ENCODE measurements at regions not wholly inside any gene's neighbourhood (a gene's known extent, or its start where the extent isn't known, plus 50 kb on each side); places are given as distances from the start of the nearest gene placed in this dataset.
"Not testable (repeated sequence)": the region's sequence is repeated elsewhere in the genome, so short reads cannot be mapped to it uniquely, and the experiment has no call there.

DNA sequence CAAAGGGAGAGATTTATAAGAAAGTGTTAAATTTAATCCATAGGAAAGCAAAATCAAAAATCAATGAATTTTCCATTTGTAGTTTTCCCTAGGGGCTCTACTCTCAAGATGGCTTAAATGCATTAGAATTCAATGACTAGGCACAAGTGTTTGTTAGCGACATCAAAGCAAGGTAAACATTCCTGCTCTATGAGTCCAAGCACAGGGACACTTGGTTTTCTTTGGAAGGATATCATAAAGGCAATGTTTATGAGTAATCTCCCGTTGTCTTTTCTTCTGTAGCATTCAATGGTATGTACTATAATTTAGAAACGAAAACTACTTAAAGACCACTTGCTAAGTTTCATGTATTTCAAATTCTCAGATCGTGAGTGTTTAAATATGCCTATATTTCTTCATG, 54.8 kb upstream of the ZNF717 start:
- DNase-seq, result not testable (repeated sequence)

DNA sequence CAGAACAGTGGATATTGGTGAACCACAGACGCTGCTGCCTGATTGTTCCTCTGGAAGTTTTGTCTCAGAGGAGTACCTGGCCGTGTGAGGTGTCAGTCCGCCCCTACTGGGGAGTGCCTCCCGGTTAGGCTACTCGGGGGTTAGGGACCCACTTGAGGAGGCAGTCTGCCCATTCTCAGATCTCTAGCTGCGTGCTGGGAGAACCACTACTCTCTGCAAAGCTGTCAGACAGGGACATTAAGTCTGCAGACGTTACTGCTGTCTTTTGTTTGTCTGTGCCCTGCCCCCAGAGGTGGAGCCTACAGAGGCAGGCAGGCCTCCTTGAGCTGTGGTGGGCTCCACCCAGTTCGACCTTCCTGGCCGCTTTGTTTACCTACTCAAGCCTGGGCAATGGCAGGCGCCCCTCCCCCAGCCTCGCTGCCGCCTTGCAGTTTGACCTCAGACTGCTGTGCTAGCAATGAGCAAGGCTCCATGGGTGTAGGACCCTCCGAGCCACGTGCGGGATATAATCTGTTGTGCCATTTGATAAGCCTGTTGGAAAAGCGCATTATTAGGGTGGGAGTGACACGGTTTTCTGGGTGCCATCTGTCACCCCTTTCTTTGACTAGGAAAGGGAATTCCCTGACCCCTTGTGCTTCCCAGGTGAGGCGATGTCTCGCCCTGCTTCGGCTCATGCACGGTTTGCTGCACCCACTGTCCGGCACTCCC, 65.1 kb upstream of the ZNF717 start:
- DNase-seq, result peak; percentile 22

GRCh38 chr3:75863130-75863529, 77.8 kb upstream of the ZNF717 start:
- DNase-seq, result no peak

GRCh38 chr3:75863878-75864277, 78.5 kb upstream of the ZNF717 start:
- no peak for DNase-seq

GRCh38 chr3:75883719-75884118, 98.4 kb upstream of the ZNF717 start:
- DNase-seq, result not testable (repeated sequence)

DNA sequence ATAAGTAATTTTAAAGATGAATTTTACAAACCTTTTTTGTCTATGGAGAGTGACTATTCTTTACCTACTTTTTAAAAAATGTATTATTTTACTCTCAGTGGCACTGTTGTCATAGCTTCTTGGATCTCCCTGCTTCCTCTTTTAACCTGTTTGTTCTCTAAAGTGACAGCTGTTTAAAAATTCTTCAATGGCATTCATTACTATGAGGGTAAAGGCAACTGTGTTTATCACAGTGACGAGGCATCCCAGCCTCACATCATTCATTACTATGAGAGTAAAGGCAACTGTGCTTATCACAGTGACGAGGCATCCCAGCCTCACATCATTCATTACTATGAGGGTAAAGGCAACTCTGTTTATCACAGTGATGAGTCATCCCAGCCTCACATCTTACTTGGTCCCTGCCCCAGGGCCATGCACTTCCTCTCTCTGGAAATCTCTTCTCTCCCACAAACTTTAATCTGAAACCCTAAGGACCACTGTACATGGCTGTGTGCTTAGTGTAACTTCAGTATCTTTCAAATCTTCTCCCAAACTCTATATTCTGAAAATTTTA, 101.7 kb upstream of the ZNF717 start:
- no peak for DNase-seq

GRCh38 chr3:75894234-75894633, 108.9 kb upstream of the ZNF717 start:
- DNase-seq, result no peak

- DNase-seq, result no peak
Measured at GRCh38 chr3:75896265-75896664, 110.9 kb upstream of the ZNF717 start.

DNA sequence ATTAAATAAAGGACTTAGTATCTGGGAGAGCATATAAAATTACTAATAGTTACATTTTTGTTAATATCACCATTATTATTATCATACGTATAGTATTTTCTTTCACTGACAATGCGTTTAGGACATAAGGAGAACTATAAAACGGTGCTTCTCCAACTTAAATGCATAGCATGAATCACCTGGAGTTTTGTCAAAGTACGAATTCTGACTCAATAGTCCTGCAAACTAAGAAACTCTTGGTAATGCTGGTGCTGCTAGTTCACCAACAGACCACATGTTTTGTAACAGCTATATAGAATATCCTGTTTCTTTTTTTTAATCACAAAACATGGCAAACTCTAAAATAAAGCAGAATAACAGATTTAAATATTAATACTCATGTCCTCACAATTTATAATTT, 116.1 kb upstream of the ZNF717 start:
- not testable (repeated sequence) for DNase-seq

DNA sequence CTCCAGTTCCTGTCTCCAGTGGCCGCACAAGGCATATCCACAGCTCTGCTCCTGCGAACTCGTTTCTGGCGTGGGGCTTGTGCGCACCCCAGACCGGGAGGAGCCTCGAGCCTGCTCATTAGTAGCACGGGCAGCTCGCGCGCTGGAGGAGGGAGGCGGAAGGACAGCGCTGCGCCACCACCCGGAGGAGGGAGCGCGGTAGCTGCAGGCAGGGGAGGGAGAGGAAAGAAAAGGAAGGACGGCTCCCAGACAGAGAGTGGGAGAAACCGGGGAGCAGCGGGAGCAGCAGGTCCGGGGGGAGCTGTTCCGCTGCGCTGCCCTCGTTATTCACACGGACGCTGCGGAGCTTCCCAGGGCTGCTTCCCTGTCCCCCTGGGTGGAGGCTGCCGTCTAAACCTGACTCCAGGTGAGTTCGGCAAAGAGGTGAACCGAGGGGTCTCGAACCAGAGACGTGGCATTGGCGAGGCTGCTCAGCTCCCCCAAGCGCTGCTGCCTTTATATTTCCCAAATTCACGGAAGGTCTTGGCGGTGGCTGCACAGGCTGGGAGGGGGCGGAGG, 121.3 kb upstream of the ZNF717 start:
- peak; percentile 26 for DNase-seq

DNA sequence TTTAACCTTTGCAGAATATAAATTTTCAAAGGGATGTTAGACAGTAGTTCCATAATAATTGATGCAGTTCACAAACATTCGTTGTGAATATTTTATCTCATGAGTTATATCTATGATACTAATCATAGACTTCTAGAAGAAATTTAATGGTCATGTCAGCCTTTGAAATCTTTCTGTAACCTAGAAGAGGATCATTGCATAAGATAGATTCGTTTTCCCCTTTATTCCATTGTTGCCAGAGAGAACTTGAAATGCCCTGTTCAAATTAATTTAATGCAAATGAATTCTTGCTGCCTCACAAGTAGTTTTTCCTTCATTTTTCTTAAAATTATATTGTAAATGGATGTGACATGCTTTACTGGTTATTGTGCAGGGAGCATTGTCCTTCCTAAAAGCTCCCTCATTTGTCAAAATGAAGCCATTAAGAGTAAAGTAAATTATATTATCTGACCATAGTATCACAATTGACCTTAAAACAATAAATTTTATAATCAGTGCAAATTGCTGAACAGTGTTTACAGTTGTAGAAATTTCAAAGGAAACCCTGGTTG, 128.5 kb upstream of the ZNF717 start:
- no peak for DNase-seq

- peak; percentile 2 for DNase-seq
Measured at GRCh38 chr3:75914741-75915140, 129.4 kb upstream of the ZNF717 start.

- no peak for DNase-seq
Measured at GRCh38 chr3:75938921-75939320, 153.6 kb upstream of the ZNF717 start.

DNA sequence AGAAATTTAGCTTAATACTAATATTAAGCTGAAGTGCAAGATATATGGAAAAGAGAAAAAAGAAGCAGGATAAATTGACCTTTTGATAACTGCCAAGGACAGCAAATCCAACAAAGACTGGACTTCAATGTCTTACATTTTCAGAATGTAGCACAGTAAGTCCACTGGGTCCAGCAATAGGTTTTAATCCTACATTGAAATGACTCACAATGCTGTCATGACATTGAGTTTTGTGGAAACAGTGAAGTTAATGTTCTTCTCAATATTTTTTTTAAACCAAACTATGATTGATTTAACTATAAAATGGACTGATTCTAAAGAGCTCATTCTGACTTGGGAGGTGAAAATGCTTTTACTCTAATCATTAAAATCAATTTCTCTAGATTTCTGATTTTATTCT, 166.6 kb upstream of the ZNF717 start:
- no peak for DNase-seq

GRCh38 chr3:75960031-75960430, 174.7 kb upstream of the ZNF717 start:
- not testable (repeated sequence) for DNase-seq

GRCh38 chr3:75962054-75962453, 176.7 kb upstream of the ZNF717 start:
- not testable (repeated sequence) for DNase-seq

- no peak for DNase-seq
Measured at GRCh38 chr3:75967071-75967470, 181.7 kb upstream of the ZNF717 start.

- DNase-seq, result no peak
Measured at GRCh38 chr3:75978686-75979085, 193.3 kb upstream of the ZNF717 start.

GRCh38 chr3:75981401-75981800, 196.1 kb upstream of the ZNF717 start:
- DNase-seq, result no peak

- no peak for DNase-seq
Measured at GRCh38 chr3:75982151-75982550, 196.8 kb upstream of the ZNF717 start.

GRCh38 chr3:75983111-75983510, 197.8 kb upstream of the ZNF717 start:
- DNase-seq, result no peak

DNA sequence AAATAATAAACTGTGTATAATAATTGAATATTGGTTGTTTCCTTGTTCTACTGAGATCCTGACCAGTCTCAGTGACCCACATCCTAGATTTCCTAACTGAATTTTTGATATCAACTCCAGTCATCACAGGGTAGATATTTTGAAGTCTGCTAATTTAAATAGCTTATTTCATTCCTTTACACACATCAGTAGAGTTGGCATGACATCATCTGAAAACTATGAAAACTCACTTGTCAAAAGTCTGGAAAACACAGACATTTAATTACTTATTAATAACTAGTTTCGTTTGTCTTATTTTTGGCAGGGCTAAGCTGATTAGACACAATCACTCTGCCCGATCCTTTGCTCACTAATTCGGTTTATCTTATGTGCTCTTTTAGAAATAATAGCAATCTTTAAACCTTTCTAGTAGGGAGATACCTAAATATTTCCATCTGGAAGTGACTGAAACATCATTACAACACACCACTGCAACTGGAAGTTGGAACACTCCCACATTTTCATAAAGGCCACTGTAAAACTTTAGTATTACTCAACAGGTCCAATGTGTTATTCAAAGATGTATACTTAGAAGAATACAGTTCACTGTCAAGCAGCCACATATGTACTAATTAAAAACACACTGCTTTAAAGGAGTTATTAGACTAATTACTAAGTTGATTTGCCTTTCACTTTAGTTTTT, 198.4 kb upstream of the ZNF717 start:
- DNase-seq, result no peak

DNA sequence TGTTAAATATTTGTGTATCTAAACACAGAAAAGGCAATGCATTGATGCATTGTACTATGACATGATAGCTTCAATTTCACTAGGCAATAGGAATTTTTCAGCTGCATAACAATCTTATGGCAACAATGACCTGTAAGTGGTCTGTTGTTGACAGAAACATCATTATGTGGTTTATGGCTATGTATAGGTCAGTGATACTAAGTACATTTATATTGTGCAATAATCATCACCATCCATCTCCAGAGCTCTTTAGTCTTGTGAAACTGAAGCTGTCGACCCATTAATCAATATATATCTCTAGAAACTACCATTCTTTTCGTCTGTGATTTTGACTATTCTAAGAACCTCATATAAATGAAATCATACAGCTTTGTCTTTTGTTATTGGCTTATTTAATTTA, 200.1 kb upstream of the ZNF717 start:
- no peak for DNase-seq

GRCh38 chr3:76010252-76010651, 224.9 kb upstream of the ZNF717 start:
- DNase-seq, result peak; percentile 69
